OCI-LY7 (cell line): ENCODE measurements at regions not wholly inside any gene's neighbourhood (a gene's known extent, or its start where the extent isn't known, plus 50 kb on each side); places are given as distances from the start of the nearest gene placed in this dataset.

Source experiments
- BruUV-seq: library from RNA; stranded (reverse); fragments of 400-500 nt; replicated peaks from 2 replicates; lab custom pipeline; 2021; lab: Mats Ljungman, UMichigan
- CTCF ChIA-PET: fragments of 300-600 bp; sonication (Branson Sonifier 250); formaldehyde crosslinking; loops from one replicate; lab custom pipeline; 2022; ENCODE audit warnings: antibody characterized with exemption; ENCODE audit not compliant: unreplicated experiment; lab: Charles Lee
- POLR2A ChIA-PET: fragments of 300-600 bp; sonication (Branson Sonifier 250); formaldehyde crosslinking; loops from one replicate; lab custom pipeline; 2022; ENCODE audit warnings: antibody characterized with exemption; lab: Charles Lee
- DNase-seq: peaks from one replicate; pipeline ENCODE4 v3.0.0-alpha.2; 2015; ENCODE audit warnings: low spot score
- H2AFZ ChIP-seq: fragments of 200-600 bp; sonication (generic), shearing (Covaris generic); 2 replicates; pipeline ENCODE4 v1.6.1; 2014; ENCODE audit warnings: mild to moderate bottlenecking, antibody characterized with exemption, low read length, moderate library complexity
- H3K27ac ChIP-seq: fragments of 200-600 bp; sonication (generic); 2 replicates; pipeline ENCODE4 v1.5.1; 2014; ENCODE audit warnings: mixed run types, low read depth, mild to moderate bottlenecking, moderate library complexity, low read length, inconsistent platforms; ENCODE audit not compliant: poor library complexity, severe bottlenecking
- H3K36me3 ChIP-seq: fragments of 200-600 bp; sonication (generic); 2 replicates; pipeline ENCODE4 v1.6.1; 2014; ENCODE audit warnings: mild to moderate bottlenecking, antibody characterized with exemption, low read length, moderate library complexity, mixed read lengths; ENCODE audit not compliant: insufficient read depth
- H3K4me1 ChIP-seq: fragments of 200-600 bp; sonication (generic); 2 replicates; pipeline ENCODE4 v1.5.1; 2014; ENCODE audit warnings: mild to moderate bottlenecking, low read length; ENCODE audit not compliant: insufficient read depth, poor library complexity, severe bottlenecking
- H3K4me2 ChIP-seq: fragments of 200-600 bp; sonication (generic); 2 replicates; pipeline ENCODE4 v1.6.1; 2014; ENCODE audit warnings: mild to moderate bottlenecking, low read length
- H3K4me3 ChIP-seq: fragments of 200-600 bp; sonication (generic); 2 replicates; pipeline ENCODE4 v1.5.1; 2014; ENCODE audit warnings: mild to moderate bottlenecking, low read depth, low read length; ENCODE audit not compliant: poor library complexity, severe bottlenecking
- H3K79me2 ChIP-seq: fragments of 200-600 bp; sonication (generic); 2 replicates; pipeline ENCODE4 v1.6.1; 2016; ENCODE audit warnings: low read depth, mild to moderate bottlenecking, low read length, moderate library complexity, mixed read lengths; ENCODE audit not compliant: insufficient read depth
- H3K9me2 ChIP-seq: fragments of 200-600 bp; sonication (generic); 2 replicates; pipeline ENCODE4 v1.6.1; 2016; ENCODE audit warnings: mild to moderate bottlenecking, low read length, mixed read lengths; ENCODE audit not compliant: insufficient read depth
- H3K9me3 ChIP-seq: fragments of 200-600 bp; sonication (generic); 2 replicates; pipeline ENCODE4 v1.6.1; 2014; ENCODE audit warnings: mild to moderate bottlenecking, mixed run types, low read length, mixed read lengths
- H4K20me1 ChIP-seq: fragments of 200-600 bp; sonication (generic); 2 replicates; pipeline ENCODE4 v1.6.1; 2014; ENCODE audit warnings: mild to moderate bottlenecking, antibody characterized with exemption, low read length, moderate library complexity, mixed read lengths; ENCODE audit not compliant: insufficient read depth
- CTCF ChIP-seq: fragments of 200-600 bp; sonication (generic); conservative IDR thresholded peaks from 2 replicates; pipeline ENCODE4 v1.5.1; 2014; ENCODE audit warnings: mild to moderate bottlenecking, antibody characterized with exemption, low read length, moderate library complexity, mixed read lengths
- EZH2phosphoT487 ChIP-seq: fragments of 200-600 bp; sonication (generic); IDR thresholded peaks from 2 replicates; pipeline ENCODE4 v1.6.1; 2018; ENCODE audit warnings: low read depth, borderline replicate concordance, mild to moderate bottlenecking, mixed run types, antibody characterized with exemption, low read length, moderate library complexity, mixed read lengths
- intact Hi-C: fragments of 100-400 bp; cut with micrococcal nuclease; formaldehyde crosslinking; loops from one replicate; pipeline ENCODE4 v1.10.0; 2022; ENCODE audit not compliant: unreplicated experiment

- ChIA-PET CTCF (no interaction called here), POLR2A (no interaction called here)
- intact Hi-C loops = no loop called here
- no peaks in the 10 kb centered on the region for H3K4me1 ChIP-seq
- no peaks in the 10 kb centered on the region for H4K20me1 ChIP-seq
- BruUV-seq = no TSS peak
- DNase-seq = no peak
- no peak overlapping the region for H3K4me3 ChIP-seq
- TF ChIP-seq EZH2phosphoT487 (no peak), CTCF (no peak)
- H3K9me2 ChIP-seq = no peaks in the 10 kb centered on the region
- H2AFZ ChIP-seq = no peak overlapping the region
- H3K36me3 ChIP-seq = no peaks in the 10 kb centered on the region
- no peaks in the 10 kb centered on the region for H3K9me3 ChIP-seq
- H3K27ac ChIP-seq = no peak overlapping the region
- no peak overlapping the region for H3K4me2 ChIP-seq
- no peaks in the 10 kb centered on the region for H3K79me2 ChIP-seq
Measured at GRCh38 chr4:116303736-116304188, 781.6 kb downstream of the TRAM1L1 start.

- BruUV-seq = no TSS peak
Measured at GRCh38 chr4:116302990-116303735, 782.2 kb downstream of the TRAM1L1 start.

More at GRCh38 chr4:116302990-116303735, 782.2 kb downstream of the TRAM1L1 start:
- Histone ChIP-seq H3K4me2 (no peak overlapping the region), H4K20me1 (no peaks in the 10 kb centered on the region), H3K4me1 (no peaks in the 10 kb centered on the region), H3K9me3 (no peaks in the 10 kb centered on the region), H3K27ac (no peak overlapping the region), H3K4me3 (no peak overlapping the region), H3K36me3 (no peaks in the 10 kb centered on the region), H3K79me2 (no peaks in the 10 kb centered on the region), H2AFZ (no peak overlapping the region), H3K9me2 (no peaks in the 10 kb centered on the region)
- no peak for DNase-seq
- intact Hi-C loops = no loop called here
- POLR2A ChIA-PET = no interaction called here
- CTCF ChIA-PET = no interaction called here
- TF ChIP-seq EZH2phosphoT487 = no peak
- no peak for TF ChIP-seq CTCF
